SH-SY5Y (cell line): ENCODE measurements at regions not wholly inside any gene's neighbourhood (a gene's known extent, or its start where the extent isn't known, plus 50 kb on each side); places are given as distances from the start of the nearest gene placed in this dataset.

Source experiments
- GATA2 ChIP-seq: IDR thresholded peaks from 2 replicates; pipeline ENCODE4 v1.6.1; 2011; ENCODE audit warnings: mild to moderate bottlenecking, low read depth, low read length
- GATA3 ChIP-seq: IDR thresholded peaks from 2 replicates; pipeline ENCODE4 v1.6.1; 2011; ENCODE audit warnings: low read depth, mild to moderate bottlenecking, low read length, moderate library complexity

- TF ChIP-seq GATA2, result no peak
- TF ChIP-seq GATA3, result no peak
Observed at GRCh38 chr4:62548765-62549164, 1348.6 kb downstream of the ADGRL3 start.
